Activated naive CD4-positive, alpha-beta T cell treated with anti-CD3 and anti-CD28 coated beads, Interleukin-2, amount 50 U/mL, for 24 hours (primary cell): ENCODE measurements at regions not wholly inside any gene's neighbourhood (a gene's known extent, or its start where the extent isn't known, plus 50 kb on each side); places are given as distances from the start of the nearest gene placed in this dataset.
"Not testable (repeated sequence)": the region's sequence is repeated elsewhere in the genome, so short reads cannot be mapped to it uniquely, and the experiment has no call there.

ENCODE experiments used
- H3K27ac Mint-ChIP-seq: one replicate; pipeline ENCODE4 v1.8.0; 2021; ENCODE audit warnings: mild to moderate bottlenecking, mixed read lengths
- H3K27me3 Mint-ChIP-seq: one replicate; pipeline ENCODE4 v1.8.0; 2021; ENCODE audit warnings: mixed read lengths
- H3K36me3 Mint-ChIP-seq: one replicate; pipeline ENCODE4 v1.8.0; 2021; ENCODE audit warnings: mixed read lengths
- H3K4me1 Mint-ChIP-seq: one replicate; pipeline ENCODE4 v1.8.0; 2021; ENCODE audit warnings: mixed read lengths
- H3K4me3 Mint-ChIP-seq: one replicate; pipeline ENCODE4 v1.8.0; 2021; ENCODE audit warnings: mild to moderate bottlenecking, mixed read lengths
- H3K9me3 Mint-ChIP-seq: one replicate; pipeline ENCODE4 v1.8.0; 2021; ENCODE audit warnings: mixed read lengths

DNA sequence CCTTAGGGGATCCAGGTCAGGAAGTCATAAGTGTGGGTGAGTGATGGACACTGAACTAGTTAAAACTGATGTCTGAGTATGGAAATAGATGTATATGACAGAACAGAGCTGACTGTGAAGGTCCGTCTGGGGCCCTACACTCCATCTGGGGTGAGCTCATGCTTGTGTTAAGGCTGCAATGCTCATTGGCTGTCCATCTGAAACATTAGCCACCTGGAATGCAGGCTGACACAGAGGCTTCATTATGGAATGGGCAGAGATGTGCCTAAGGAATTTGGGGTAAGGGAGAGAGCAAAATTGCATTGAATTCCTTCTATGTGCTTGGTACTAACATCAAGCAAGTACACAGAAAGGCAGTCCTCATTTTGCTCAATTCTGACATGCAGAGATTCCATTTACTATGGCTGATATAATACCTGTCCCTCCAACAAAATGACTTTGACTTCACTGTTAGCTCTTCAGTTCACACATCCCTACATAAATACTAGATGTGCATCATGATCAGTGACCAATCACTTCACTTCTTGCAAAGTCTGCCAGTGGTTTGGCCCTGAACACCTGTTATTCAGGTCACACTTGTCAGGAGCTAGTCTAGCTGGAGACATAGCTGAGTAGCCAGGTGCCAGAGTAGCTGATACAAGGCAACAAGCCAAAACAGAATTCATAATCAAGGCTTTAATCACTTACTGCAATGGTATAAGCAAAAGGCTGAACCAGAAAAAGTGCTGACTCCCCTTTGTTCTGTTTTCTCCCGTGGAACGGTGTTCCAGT, 128.9 kb upstream of the VWC2 start:
- Mint-ChIP-seq H3K27me3 (no peaks in the 10 kb centered on the region), H3K4me1 (no peaks in the 10 kb centered on the region), H3K36me3 (no peaks in the 10 kb centered on the region), H3K27ac (no peak overlapping the region), H3K9me3 (peaks cover 3% of the 10 kb centered on the region), H3K4me3 (no peak overlapping the region)

DNA sequence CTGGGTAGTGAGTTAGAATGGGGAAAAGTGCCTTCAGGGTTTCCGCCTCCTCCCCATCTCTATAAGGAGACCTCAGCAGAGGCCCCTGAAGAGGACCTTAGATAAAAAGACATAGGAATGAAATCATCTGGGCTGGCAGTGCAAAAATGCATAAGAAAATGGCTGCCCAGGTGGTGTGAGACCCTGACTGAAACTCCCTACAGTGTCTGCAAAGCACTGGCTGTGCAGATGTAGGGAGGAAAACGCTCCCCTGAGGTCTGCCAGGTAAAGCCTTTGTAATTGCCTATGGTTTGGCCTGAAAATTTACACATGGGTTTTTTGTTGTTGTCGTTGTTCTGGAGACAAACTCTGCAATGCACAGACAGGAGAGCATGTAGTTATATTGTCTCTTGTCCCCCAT, 128.1 kb upstream of the VWC2 start:
- H3K4me3 Mint-ChIP-seq = no peak overlapping the region
- no peaks in the 10 kb centered on the region for H3K27me3 Mint-ChIP-seq
- no peaks in the 10 kb centered on the region for H3K36me3 Mint-ChIP-seq
- H3K4me1 Mint-ChIP-seq = no peaks in the 10 kb centered on the region
- peaks cover 3% of the 10 kb centered on the region for H3K9me3 Mint-ChIP-seq
- no peak overlapping the region for H3K27ac Mint-ChIP-seq

DNA sequence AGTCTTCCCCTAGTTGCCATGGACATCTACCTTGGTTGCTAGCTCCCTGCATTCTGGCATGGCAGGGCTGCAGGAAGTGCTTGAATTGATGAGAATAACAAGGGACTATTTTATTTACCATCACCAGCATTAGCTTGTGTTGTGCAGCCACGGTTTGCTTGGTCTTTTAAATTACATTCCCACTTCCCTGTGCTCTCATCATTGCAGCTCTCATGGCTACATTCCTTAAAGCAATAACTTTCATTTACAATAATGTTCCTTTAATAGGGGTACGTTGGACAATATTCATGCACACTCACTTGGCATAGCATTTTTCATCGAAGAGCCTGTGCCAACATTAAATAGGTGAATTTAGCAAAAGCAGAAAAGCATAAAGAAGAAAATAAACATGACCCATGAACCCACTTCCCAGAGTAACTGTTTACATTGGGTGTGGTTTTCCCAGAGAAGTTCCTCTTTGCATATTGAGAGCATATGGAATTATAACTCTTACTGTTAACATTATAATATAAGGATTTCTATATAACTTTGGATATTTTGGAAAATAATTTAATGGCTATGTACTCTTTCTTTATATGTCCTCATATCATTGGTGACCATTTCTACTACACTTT, 113.2 kb upstream of the VWC2 start:
- Mint-ChIP-seq H3K27me3 (no peaks in the 10 kb centered on the region), H3K9me3 (no peaks in the 10 kb centered on the region), H3K4me1 (no peaks in the 10 kb centered on the region), H3K27ac (no peak overlapping the region), H3K36me3 (no peaks in the 10 kb centered on the region), H3K4me3 (no peak overlapping the region)

DNA sequence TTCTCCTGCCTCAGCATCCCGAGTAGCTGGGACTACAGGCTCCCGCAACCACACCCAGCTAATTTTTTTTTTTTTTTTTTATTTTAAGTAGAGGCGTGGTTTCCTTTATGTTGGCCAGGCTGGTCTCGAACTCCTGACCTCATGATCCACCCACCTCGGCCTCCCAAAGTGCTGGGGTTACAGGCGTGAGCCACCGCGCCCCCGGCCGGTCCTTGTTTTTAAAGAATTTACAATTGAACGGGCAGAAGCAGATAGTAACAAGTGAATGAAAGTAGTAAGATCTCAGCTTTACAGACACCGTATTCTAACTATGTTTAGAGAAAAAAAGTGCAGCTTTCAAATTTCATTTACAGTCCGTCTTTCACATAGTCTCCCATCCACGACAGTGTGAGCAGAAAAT, 112.5 kb upstream of the VWC2 start:
- no peaks in the 10 kb centered on the region for H3K27me3 Mint-ChIP-seq
- H3K4me3 Mint-ChIP-seq = no peak overlapping the region
- H3K9me3 Mint-ChIP-seq = no peaks in the 10 kb centered on the region
- H3K27ac Mint-ChIP-seq = no peak overlapping the region
- no peaks in the 10 kb centered on the region for H3K4me1 Mint-ChIP-seq
- no peaks in the 10 kb centered on the region for H3K36me3 Mint-ChIP-seq

DNA sequence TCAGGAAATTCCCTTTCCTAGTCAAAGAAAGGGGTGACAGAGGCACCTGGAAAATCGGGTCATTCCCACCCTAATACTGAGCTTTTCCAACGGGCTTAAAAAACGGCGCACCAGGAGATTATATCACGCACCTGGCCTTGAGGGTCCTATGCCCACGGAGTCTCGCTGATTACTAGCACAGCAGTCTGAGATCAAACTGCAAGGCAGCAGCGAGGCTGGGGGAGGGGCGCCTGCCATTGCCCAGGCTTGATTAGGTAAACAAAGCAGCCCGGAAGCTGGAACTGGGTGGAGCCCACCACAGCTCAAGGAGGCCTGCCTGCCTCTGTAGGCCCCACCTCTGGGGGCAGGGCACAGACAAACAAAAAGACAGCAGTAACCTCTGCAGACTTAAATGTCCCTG, 107.5 kb upstream of the VWC2 start:
- H3K27ac Mint-ChIP-seq, H3K9me3 Mint-ChIP-seq, H3K27me3 Mint-ChIP-seq, H3K36me3 Mint-ChIP-seq, H3K4me1 Mint-ChIP-seq, H3K4me3 Mint-ChIP-seq: not testable (repeated sequence)

DNA sequence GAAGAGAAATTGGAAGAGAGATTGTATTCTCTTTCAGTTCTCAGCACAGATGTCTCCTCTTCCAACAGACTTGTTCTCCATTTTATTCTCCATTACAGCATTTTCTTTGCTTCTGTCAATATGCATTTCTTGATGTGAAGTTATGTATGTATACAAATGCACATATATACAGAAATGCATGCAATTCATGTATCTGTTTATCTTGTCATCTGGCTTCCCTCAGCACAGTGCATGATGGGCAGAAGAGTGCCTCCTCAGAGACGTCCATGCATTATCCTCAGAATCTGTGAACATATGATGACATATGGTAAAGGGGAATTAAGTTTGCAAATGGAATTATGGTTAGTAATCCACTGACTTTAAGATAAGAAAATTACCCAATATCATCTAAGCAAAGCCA, 106.7 kb upstream of the VWC2 start:
- Mint-ChIP-seq H3K9me3 (peaks cover 4% of the 10 kb centered on the region), H3K4me1 (no peaks in the 10 kb centered on the region), H3K27ac (no peak overlapping the region), H3K27me3 (peaks cover 1% of the 10 kb centered on the region), H3K4me3 (no peak overlapping the region), H3K36me3 (no peaks in the 10 kb centered on the region)

DNA sequence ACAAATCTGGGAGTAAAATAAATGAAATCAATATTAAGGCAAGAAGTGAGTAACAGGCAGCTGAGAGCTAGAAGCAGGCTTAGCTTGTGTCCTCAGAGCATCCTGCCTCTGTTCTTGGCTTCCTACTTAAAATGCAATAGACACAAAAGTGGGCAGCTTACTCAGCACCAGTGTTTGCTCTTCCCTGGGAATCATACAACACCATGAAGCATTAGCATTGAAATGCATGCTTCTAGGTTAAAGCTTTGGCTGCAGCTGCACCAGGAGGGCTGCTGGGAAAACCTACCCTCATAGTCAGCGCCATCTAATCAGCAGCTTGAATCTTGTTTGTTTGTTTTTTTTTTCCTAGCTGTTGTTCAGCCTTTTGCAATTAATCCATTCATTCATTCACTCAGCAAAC, 104.2 kb upstream of the VWC2 start:
- Mint-ChIP-seq H3K9me3 (peaks cover 8% of the 10 kb centered on the region), H3K36me3 (no peaks in the 10 kb centered on the region), H3K4me3 (no peak overlapping the region), H3K27me3 (peaks cover 1% of the 10 kb centered on the region), H3K4me1 (no peaks in the 10 kb centered on the region), H3K27ac (no peak overlapping the region)

DNA sequence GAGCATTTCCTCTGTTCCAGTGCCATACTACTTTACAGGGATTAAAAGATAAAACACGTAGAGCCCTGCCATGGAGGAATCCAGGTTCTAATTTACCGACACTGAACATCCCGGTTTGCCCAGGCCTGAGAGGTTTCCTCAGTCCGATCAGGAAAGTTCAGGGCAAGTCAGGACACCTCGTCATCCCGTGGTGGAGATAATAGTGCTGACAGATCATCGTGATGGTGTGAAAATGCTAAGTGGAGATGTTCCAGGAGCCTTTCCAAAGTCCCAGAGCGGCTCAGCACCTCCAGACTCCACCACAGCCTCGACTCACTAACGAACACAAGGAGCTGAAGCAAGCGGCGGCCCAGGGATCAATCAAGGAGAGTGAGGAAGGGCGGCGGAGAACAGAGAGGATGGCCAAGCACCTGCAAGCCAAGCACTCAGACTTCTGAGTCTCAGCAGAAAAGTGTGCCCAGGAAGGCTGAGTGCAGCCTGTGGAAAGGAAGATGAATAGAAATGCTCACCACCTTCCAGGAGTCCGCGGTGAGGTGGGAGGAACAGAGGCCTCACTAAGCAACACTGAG, 103.7 kb upstream of the VWC2 start:
- H3K27me3 Mint-ChIP-seq = peaks cover 1% of the 10 kb centered on the region
- H3K27ac Mint-ChIP-seq = no peak overlapping the region
- no peaks in the 10 kb centered on the region for H3K4me1 Mint-ChIP-seq
- peaks cover 8% of the 10 kb centered on the region for H3K9me3 Mint-ChIP-seq
- H3K4me3 Mint-ChIP-seq = no peak overlapping the region
- H3K36me3 Mint-ChIP-seq = no peaks in the 10 kb centered on the region

DNA sequence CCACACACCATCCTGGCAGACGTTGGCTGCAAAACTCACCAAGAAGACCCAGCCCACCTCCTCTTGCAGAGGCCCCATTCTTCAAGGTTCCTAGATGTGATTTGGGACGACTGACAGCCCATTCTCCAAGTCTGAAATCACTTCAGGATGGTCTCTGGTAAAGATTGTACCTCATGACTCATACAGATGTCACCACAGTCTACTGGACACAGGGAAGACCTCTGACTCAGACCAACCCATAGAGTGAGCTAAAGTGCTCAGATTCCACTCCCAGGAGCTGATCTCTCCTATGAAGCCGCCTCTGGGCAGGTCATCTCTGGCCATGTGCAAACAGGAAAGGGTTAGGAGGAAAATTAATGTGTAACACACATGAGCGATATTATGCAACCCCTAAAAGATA, 102.4 kb upstream of the VWC2 start:
- no peak overlapping the region for H3K4me3 Mint-ChIP-seq
- H3K4me1 Mint-ChIP-seq = no peaks in the 10 kb centered on the region
- peaks cover 1% of the 10 kb centered on the region for H3K27me3 Mint-ChIP-seq

DNA sequence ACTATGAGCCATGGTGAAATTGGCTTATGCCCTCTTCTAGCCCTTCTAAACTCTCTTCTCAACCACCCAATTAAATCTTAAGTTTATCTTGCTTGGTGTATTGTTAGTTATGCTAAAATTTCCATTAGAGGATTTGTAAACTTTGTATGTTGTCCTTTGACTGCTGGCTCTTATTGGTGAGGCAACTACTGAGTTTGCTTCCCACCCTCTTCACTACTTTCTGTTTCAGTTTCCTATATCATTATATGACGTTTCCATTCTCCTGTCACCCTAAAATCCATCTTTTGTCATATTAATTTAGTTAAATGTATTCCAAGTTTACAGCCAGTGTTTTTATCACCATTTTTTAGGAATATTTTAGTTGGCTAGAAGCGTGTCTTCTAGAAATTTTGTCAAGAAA, 80.9 kb upstream of the VWC2 start:
- H3K4me1 Mint-ChIP-seq = no peaks in the 10 kb centered on the region
- peaks cover 4% of the 10 kb centered on the region for H3K27me3 Mint-ChIP-seq
- peaks cover 10% of the 10 kb centered on the region for H3K9me3 Mint-ChIP-seq
- H3K4me3 Mint-ChIP-seq = no peak overlapping the region
- no peaks in the 10 kb centered on the region for H3K36me3 Mint-ChIP-seq
- no peak overlapping the region for H3K27ac Mint-ChIP-seq

More for the DNA sequence above, 102.4 kb upstream of the VWC2 start:
- H3K36me3 Mint-ChIP-seq = no peaks in the 10 kb centered on the region
- peaks cover 8% of the 10 kb centered on the region for H3K9me3 Mint-ChIP-seq
- H3K27ac Mint-ChIP-seq = no peak overlapping the region

DNA sequence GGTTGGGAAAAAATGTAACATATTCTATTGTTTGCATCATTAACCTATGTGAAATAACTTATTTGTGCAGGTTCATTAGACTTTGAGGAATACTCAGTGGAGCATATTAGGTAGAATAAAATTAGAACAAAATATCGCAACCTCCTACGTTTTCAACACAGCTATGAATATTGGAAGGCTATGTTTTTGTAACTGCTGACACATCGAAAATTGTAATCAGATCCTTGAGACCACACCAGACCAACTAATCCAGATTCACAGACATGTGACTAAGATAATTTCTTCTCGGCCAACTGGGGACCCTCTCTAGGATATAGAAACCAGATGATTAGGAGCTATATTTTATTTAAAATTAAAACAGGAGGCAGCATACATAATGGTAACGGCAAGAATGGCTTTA, 77.5 kb upstream of the VWC2 start:
- Mint-ChIP-seq H3K36me3 (no peaks in the 10 kb centered on the region), H3K4me3 (no peak overlapping the region)

DNA sequence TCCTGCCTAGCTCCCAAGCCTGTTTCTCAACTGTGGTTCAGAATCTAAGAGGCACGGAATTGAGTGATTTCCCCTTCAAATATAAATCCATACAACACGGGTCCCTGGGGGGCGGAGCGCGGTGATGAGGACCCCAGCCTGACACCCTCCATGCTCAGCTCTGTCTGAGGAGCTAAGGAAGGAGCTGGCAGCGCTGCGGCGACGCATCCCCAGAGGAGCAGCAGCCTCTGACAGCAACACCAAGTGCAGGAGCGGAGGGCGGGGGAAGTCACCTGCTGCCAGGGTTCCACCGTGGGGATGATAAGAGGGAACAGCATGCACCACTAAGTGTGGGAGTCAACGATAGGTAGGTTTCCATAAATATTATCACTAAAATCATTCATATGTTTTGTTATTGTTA, 72.6 kb upstream of the VWC2 start:
- Mint-ChIP-seq H3K4me3 (no peak overlapping the region), H3K27me3 (peaks cover 1% of the 10 kb centered on the region), H3K27ac (no peak overlapping the region), H3K36me3 (no peaks in the 10 kb centered on the region), H3K4me1 (no peaks in the 10 kb centered on the region), H3K9me3 (peaks cover 8% of the 10 kb centered on the region)

More for the DNA sequence above, 77.5 kb upstream of the VWC2 start:
- Mint-ChIP-seq H3K27ac (no peak overlapping the region), H3K27me3 (peaks cover 4% of the 10 kb centered on the region), H3K9me3 (peaks cover 12% of the 10 kb centered on the region), H3K4me1 (no peaks in the 10 kb centered on the region)

DNA sequence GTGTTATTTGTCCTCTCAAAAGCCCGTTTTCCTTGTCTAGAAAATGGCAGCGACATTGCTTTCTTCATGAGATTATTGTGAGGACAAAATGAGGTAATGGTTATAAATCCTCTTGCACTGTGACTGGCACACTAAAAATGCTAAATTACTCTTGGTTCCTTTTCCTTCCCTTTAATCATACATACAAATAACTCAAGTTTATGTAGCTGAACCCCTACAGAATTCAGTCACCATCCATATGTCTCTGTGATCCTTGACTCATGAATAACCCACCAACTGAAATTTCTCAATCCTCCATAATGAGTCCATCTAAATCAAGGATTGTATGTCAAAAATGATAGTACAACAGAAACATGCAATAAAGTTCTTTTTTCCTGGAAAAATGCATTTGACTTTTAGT, 71.3 kb upstream of the VWC2 start:
- Mint-ChIP-seq H3K27ac (no peak overlapping the region), H3K27me3 (no peaks in the 10 kb centered on the region), H3K4me3 (no peak overlapping the region), H3K36me3 (no peaks in the 10 kb centered on the region), H3K9me3 (peaks cover 5% of the 10 kb centered on the region), H3K4me1 (no peaks in the 10 kb centered on the region)

DNA sequence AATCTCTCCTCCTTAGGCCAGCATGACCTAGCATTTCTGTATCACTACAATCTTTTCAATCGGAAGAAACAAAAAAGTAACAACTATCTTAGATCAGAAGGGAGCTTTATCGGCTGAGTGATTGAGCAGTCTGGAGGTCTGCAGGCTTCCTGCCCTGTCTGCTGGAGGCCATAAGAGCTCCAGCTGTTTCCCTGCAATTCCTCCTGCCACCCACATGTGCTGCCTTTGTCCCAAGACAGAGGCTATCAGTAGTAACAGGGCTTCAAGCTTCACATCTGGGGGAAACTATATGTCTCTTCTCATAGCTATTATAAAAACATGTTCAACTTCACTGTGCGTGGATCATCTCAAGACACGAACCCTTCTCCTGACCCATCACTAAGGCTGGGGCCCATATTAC, 70.1 kb upstream of the VWC2 start:
- no peaks in the 10 kb centered on the region for H3K9me3 Mint-ChIP-seq
- H3K4me3 Mint-ChIP-seq = no peak overlapping the region
- no peaks in the 10 kb centered on the region for H3K27me3 Mint-ChIP-seq
- H3K27ac Mint-ChIP-seq = no peak overlapping the region
- H3K36me3 Mint-ChIP-seq = no peaks in the 10 kb centered on the region
- H3K4me1 Mint-ChIP-seq = no peaks in the 10 kb centered on the region

DNA sequence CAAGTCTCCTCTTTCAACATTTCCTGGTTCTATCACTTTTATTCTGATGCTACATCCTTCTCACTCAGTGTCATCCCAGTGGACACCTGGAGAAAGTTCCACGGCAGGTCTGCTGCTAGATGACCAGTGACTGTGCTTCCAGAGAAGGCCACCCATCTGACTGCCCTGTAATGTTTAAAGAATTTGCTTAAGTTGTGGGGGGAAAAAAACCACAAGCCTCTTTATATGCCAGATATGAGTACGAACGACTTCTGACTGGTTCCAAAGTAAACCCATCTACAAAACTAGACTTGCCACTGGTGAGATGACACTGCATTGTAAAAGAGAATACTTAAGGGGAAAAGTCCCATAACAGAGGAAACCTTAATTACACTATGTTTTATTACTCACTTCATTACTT, 69.6 kb upstream of the VWC2 start:
- Mint-ChIP-seq H3K36me3 (no peaks in the 10 kb centered on the region), H3K9me3 (no peaks in the 10 kb centered on the region)

DNA sequence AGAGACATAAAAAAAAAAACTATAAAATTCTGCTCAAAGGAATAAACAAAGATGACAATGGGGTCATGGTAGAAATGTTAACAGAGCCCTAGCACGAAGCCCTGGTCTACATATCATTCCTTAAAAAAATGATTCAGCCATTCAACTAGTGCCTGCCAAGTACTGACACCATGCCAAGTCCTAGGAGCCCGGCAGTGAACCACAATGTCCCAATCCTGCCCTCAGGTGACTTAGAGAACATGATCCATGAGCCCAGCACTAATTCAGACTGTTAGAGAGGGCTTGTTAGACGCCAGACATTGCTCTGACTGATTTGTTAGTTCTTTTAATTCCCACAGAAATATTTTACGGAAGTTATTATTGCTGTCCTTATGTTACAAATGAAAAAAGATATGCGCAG, 67.3 kb upstream of the VWC2 start:
- H3K4me3 Mint-ChIP-seq = no peak overlapping the region
- no peaks in the 10 kb centered on the region for H3K27me3 Mint-ChIP-seq
- H3K27ac Mint-ChIP-seq = no peak overlapping the region
- H3K36me3 Mint-ChIP-seq = no peaks in the 10 kb centered on the region
- H3K9me3 Mint-ChIP-seq = no peaks in the 10 kb centered on the region
- H3K4me1 Mint-ChIP-seq = no peaks in the 10 kb centered on the region

More for the DNA sequence above, 69.6 kb upstream of the VWC2 start:
- Mint-ChIP-seq H3K4me1 (no peaks in the 10 kb centered on the region), H3K4me3 (no peak overlapping the region), H3K27me3 (no peaks in the 10 kb centered on the region), H3K27ac (no peak overlapping the region)
